ENCODE measurements at regions not wholly inside any gene's neighbourhood (a gene's known extent, or its start where the extent isn't known, plus 50 kb on each side); places are given as distances from the start of the nearest gene placed in this dataset.

- no peak for DNase-seq
Observed at GRCh38 chr14:65794674-65795279, 382.2 kb downstream of the FUT8 start.

GRCh38 chr14:65798216-65798615, 385.7 kb downstream of the FUT8 start:
- no peak for DNase-seq

GRCh38 chr14:65800694-65801093, 388.2 kb downstream of the FUT8 start:
- no peak for DNase-seq

GRCh38 chr14:65802196-65802595, 389.7 kb downstream of the FUT8 start:
- DNase-seq = no peak

- DNase-seq = no peak
Observed at GRCh38 chr14:65803885-65804284, 391.4 kb downstream of the FUT8 start.

- DNase-seq = no peak
Observed at GRCh38 chr14:65804439-65805112, 392.0 kb downstream of the FUT8 start.

GRCh38 chr14:65805113-65805473, 392.6 kb downstream of the FUT8 start:
- DNase-seq = no peak

GRCh38 chr14:65808390-65808789, 395.9 kb downstream of the FUT8 start:
- no peak for DNase-seq

GRCh38 chr14:65810322-65810721, 397.8 kb downstream of the FUT8 start:
- DNase-seq = no peak

GRCh38 chr14:65813760-65814384, 401.3 kb downstream of the FUT8 start:
- DNase-seq = no peak

- DNase-seq = no peak
Observed at GRCh38 chr14:65815127-65815526, 402.6 kb downstream of the FUT8 start.

- no peak for DNase-seq
Observed at GRCh38 chr14:65817011-65817410, 404.5 kb downstream of the FUT8 start.

GRCh38 chr14:65819569-65819968, 407.0 kb downstream of the FUT8 start:
- DNase-seq = no peak

- no peak for DNase-seq
Observed at GRCh38 chr14:65821224-65821753, 408.8 kb downstream of the FUT8 start.

GRCh38 chr14:65824285-65824977, 411.9 kb downstream of the FUT8 start:
- DNase-seq = peak; percentile 71

- no peak for DNase-seq
Observed at GRCh38 chr14:65824978-65825299, 412.4 kb downstream of the FUT8 start.

- DNase-seq = no peak
Observed at GRCh38 chr14:65826946-65827345, 414.4 kb downstream of the FUT8 start.

GRCh38 chr14:65827520-65827919, 415.0 kb downstream of the FUT8 start:
- DNase-seq = no peak

- no peak for DNase-seq
Observed at GRCh38 chr14:65828396-65828795, 415.9 kb downstream of the FUT8 start.

GRCh38 chr14:65832431-65833266, 420.1 kb downstream of the FUT8 start:
- peak; percentile 18 for DNase-seq

GRCh38 chr14:65833267-65833880, 420.8 kb downstream of the FUT8 start:
- DNase-seq = no peak

GRCh38 chr14:65834051-65834450, 421.5 kb downstream of the FUT8 start:
- DNase-seq = no peak
